VCaP (cell line): ENCODE measurements at regions not wholly inside any gene's neighbourhood (a gene's known extent, or its start where the extent isn't known, plus 50 kb on each side); places are given as distances from the start of the nearest gene placed in this dataset.
"Not testable (repeated sequence)": the region's sequence is repeated elsewhere in the genome, so short reads cannot be mapped to it uniquely, and the experiment has no call there.

Source experiments
- H3K27ac ChIP-seq: fragments of 450-650 bp; 2 replicates; pipeline ENCODE4 v1.5.1; 2017
- CTCF ChIP-seq: fragments of 450-650 bp; conservative IDR thresholded peaks from 2 replicates; pipeline ENCODE4 v1.5.1; 2017; ENCODE audit warnings: mild to moderate bottlenecking, moderate library complexity

- no peak for TF ChIP-seq CTCF
- no peak overlapping the region for H3K27ac ChIP-seq
Observed at GRCh38 chr6:90891355-90891754, 304.5 kb upstream of the MAP3K7 start.

GRCh38 chr6:90890683-90891330 lies 303.9 kb upstream of the MAP3K7 start:
- no peak for TF ChIP-seq CTCF
- H3K27ac ChIP-seq, result no peak overlapping the region

GRCh38 chr6:90887764-90888163 lies 300.9 kb upstream of the MAP3K7 start:
- H3K27ac ChIP-seq, result no peak overlapping the region
- no peak for TF ChIP-seq CTCF

- no peak overlapping the region for H3K27ac ChIP-seq
- no peak for TF ChIP-seq CTCF
Observed at GRCh38 chr6:90885611-90886056, 298.8 kb upstream of the MAP3K7 start.

- H3K27ac ChIP-seq, result not testable (repeated sequence)
Observed at GRCh38 chr6:90885137-90885536, 298.3 kb upstream of the MAP3K7 start.

- H3K27ac ChIP-seq, result no peak overlapping the region
- TF ChIP-seq CTCF, result no peak
Observed at GRCh38 chr6:90877616-90878015, 290.7 kb upstream of the MAP3K7 start.

GRCh38 chr6:90874931-90875330 lies 288.1 kb upstream of the MAP3K7 start:
- no peak for TF ChIP-seq CTCF
- no peak overlapping the region for H3K27ac ChIP-seq

- H3K27ac ChIP-seq, result no peak overlapping the region
- no peak for TF ChIP-seq CTCF
Observed at GRCh38 chr6:90872981-90873380, 286.1 kb upstream of the MAP3K7 start.
